ENCODE measurements at regions not wholly inside any gene's neighbourhood (a gene's known extent, or its start where the extent isn't known, plus 50 kb on each side); places are given as distances from the start of the nearest gene placed in this dataset.

DNA sequence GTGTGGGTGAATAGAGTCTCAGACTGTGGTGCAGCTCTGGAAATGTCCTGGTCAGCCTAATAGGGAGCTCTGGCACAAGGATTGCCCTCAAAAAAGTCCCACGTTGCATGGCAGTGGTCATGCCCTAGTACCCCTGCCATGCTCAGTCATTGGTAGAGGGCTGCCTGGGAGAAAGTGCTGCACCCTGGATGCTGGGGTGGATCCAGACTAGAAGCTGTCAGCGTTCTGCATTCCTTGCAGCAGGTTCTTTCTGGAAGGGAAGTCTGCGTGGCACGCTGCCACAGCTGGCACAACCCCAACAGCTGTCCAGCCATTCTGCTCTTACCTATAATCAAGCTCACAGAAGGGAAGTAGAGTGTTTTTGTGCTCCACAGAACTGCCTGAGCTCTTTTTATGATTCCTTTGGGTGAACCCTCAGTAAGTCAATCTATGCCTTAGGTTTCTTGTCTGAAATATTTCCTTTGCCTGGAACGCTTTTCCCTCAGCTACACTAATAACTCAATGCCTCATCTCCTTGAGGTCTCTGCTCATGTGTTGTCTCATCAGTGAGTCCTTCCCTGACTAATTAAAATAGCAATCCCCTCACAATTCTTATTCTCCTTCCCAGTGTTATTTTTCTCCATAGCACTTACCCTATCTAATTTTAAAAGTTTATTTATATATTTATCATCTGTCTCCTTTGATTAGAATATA is 61.5 kb upstream of the JAK1 start:
- TF ChIP-seq, protein P1, sequence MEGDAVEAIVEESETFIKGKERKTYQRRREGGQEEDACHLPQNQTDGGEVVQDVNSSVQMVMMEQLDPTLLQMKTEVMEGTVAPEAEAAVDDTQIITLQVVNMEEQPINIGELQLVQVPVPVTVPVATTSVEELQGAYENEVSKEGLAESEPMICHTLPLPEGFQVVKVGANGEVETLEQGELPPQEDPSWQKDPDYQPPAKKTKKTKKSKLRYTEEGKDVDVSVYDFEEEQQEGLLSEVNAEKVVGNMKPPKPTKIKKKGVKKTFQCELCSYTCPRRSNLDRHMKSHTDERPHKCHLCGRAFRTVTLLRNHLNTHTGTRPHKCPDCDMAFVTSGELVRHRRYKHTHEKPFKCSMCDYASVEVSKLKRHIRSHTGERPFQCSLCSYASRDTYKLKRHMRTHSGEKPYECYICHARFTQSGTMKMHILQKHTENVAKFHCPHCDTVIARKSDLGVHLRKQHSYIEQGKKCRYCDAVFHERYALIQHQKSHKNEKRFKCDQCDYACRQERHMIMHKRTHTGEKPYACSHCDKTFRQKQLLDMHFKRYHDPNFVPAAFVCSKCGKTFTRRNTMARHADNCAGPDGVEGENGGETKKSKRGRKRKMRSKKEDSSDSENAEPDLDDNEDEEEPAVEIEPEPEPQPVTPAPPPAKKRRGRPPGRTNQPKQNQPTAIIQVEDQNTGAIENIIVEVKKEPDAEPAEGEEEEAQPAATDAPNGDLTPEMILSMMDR (IDR thresholded peaks at IDR 0.05), result no peak
- TF ChIP-seq EP300 (IDR thresholded peaks at IDR 0.05; ENCODE audit: low read depth) (no peak), POLR2A (IDR thresholded peaks at IDR 0.05) (no peak)
